ENCODE measurements at regions not wholly inside any gene's neighbourhood (a gene's known extent, or its start where the extent isn't known, plus 50 kb on each side); places are given as distances from the start of the nearest gene placed in this dataset.

- TF ChIP-seq, protein P1, sequence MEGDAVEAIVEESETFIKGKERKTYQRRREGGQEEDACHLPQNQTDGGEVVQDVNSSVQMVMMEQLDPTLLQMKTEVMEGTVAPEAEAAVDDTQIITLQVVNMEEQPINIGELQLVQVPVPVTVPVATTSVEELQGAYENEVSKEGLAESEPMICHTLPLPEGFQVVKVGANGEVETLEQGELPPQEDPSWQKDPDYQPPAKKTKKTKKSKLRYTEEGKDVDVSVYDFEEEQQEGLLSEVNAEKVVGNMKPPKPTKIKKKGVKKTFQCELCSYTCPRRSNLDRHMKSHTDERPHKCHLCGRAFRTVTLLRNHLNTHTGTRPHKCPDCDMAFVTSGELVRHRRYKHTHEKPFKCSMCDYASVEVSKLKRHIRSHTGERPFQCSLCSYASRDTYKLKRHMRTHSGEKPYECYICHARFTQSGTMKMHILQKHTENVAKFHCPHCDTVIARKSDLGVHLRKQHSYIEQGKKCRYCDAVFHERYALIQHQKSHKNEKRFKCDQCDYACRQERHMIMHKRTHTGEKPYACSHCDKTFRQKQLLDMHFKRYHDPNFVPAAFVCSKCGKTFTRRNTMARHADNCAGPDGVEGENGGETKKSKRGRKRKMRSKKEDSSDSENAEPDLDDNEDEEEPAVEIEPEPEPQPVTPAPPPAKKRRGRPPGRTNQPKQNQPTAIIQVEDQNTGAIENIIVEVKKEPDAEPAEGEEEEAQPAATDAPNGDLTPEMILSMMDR (IDR thresholded peaks at IDR 0.05): no peak
- no peak for TF ChIP-seq ZFX (IDR thresholded peaks at IDR 0.05; ENCODE audit: borderline replicate concordance)
Observed at GRCh38 chr9:75410405-75410804, 322.1 kb downstream of the OSTF1 start.
